Spleen (tissue), 11 donors: ENCODE measurements at regions not wholly inside any gene's neighbourhood (a gene's known extent, or its start where the extent isn't known, plus 50 kb on each side); places are given as distances from the start of the nearest gene placed in this dataset.

ENCODE experiments used
- DNase-seq: peaks from one replicate; pipeline ENCODE4 v3.0.0-alpha.2; 2020
- H3K27ac ChIP-seq, 8 donors: fragments of 200-600 bp; sonication (generic) in 7 of 8; 1 replicate in 4 of 8; 2 replicates in 4 of 8; pipeline versions ENCODE4 v1.5.0 to v1.8.0; 2016 to 2021; ENCODE audit warnings: inconsistent platforms in 4 of 8, mild to moderate bottlenecking in 4 of 8, moderate library complexity in 1 of 8
- H3K27me3 ChIP-seq, 7 donors: fragments of 200-600 bp; sonication (generic) in 6 of 7; replicated peaks in 1 of 7; 1 replicate in 4 of 7; 2 replicates in 3 of 7; pipeline versions ENCODE4 v1.5.0 to v1.8.0; 2016 to 2021; ENCODE audit warnings: inconsistent platforms in 3 of 7, mild to moderate bottlenecking in 1 of 7
- H3K36me3 ChIP-seq, 6 donors: fragments of 200-600 bp; sonication (generic) in 5 of 6; 1 replicate in 4 of 6; 2 replicates in 2 of 6; pipeline versions ENCODE4 v1.5.0 to v1.8.0; 2016 to 2021; ENCODE audit warnings: inconsistent platforms in 2 of 6
- H3K4me1 ChIP-seq, 6 donors: fragments of 200-600 bp; sonication (generic) in 5 of 6; 1 replicate in 3 of 6; 2 replicates in 3 of 6; pipeline versions ENCODE4 v1.5.0 to v1.8.0; 2016 to 2021; ENCODE audit warnings: inconsistent platforms in 3 of 6
- H3K4me3 ChIP-seq, 8 donors: fragments of 200-600 bp; sonication (generic) in 7 of 8; 1 replicate in 4 of 8; 2 replicates in 4 of 8; pipeline versions ENCODE4 v1.5.0 to v1.8.0; 2016 to 2021; ENCODE audit warnings: inconsistent platforms in 4 of 8, mild to moderate bottlenecking in 4 of 8, moderate library complexity in 2 of 8
- H3K9me3 ChIP-seq, 8 donors: fragments of 200-600 bp; sonication (generic) in 7 of 8; 1 replicate in 4 of 8; 2 replicates in 4 of 8; pipeline versions ENCODE4 v1.5.0 to v1.8.0; 2016 to 2021; ENCODE audit warnings: inconsistent platforms in 4 of 8
- CTCF ChIP-seq, 11 experiments: fragments of 200-600 bp in 7 of 11; fragments of 450-650 bp in 4 of 11; sonication (generic) in 4 of 11; IDR thresholded peaks in 8 of 11; conservative IDR thresholded peaks in 3 of 11; 1 replicate in 7 of 11; 2 replicates in 4 of 11; pipeline versions ENCODE4 v1.4.0 to v1.8.0; 2016 to 2021; ENCODE audit warnings: antibody characterized with exemption in 11 of 11, inconsistent platforms in 4 of 11, mild to moderate bottlenecking in 1 of 11
- POLR2A ChIP-seq, 3 donors: fragments of 450-650 bp; IDR thresholded peaks; one replicate each; pipeline ENCODE4 v1.5.1; 2017; ENCODE audit warnings: antibody characterized with exemption in 3 of 3, mild to moderate bottlenecking in 1 of 3
- POLR2AphosphoS5 ChIP-seq, 3 donors: sonication (generic); formaldehyde crosslinking; IDR thresholded peaks; one replicate each; pipeline ENCODE4 v1.5.1; 2017; ENCODE audit warnings: antibody characterized with exemption in 3 of 3
- WGBS, 5 donors: extraction: QIAGEN DNeasy Blood & Tissue Kit in 3 of 5; methylation state at CpG; one replicate each; pipeline versions ENCODE4 v1.1.5 to v1.1.7; 2013 to 2018; 5-methylcytosine and 5-hydroxymethylcytosine counted together
- intact Hi-C: fragments of 100-400 bp; cut with DNase I; formaldehyde crosslinking; loops from one replicate; pipeline ENCODE4 v1.15.0; 2023; ENCODE audit warnings: low total_unique reads
- donor health status: healthy with polysubstance abuse.
- donor health status: DM: no; HTN: no; CAD: no; lungs with moderate emphysema.
- donor health status: DM: no; HTN: no; CAD: no.
- donor health status: Bipolar disorder and iron deficiency.
- donor health status: healthy.
- donor health status: DM: no; HTN: no; CAD: no.
- donor health status: DM: yes; HTN: yes; CAD: no.

DNA sequence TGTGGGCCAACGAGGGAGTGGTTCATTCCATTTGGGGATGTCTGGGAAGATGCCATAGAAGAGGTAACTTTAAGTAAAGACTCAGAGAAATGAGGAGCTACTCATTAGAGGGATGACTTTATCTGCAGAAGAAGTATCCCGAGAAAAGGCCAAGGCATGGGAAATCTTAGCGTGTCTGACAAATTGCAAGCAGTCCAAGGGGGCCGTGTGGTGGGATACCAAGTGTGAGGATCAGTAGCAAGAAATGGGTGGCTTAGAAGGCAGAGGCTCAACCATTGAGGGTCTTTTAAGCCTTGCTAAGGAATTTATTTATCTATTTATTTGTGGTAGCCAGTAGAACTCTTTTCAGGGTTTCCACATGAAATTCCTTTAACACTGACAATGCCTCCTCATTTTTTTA lies 436.4 kb downstream of the RNF144A start:
- Histone ChIP-seq H3K36me3 (no peaks in the 10 kb centered on the region), H3K9me3 (no peaks in the 10 kb centered on the region), H3K4me3 (no peak overlapping the region), H3K4me1 (no peaks in the 10 kb centered on the region), H3K27ac (no peak overlapping the region), H3K27me3 (no peaks in the 10 kb centered on the region)
- intact Hi-C loops = no loop called here
- no peak for DNase-seq
- WGBS, 5 donors = 84 to 93% (median 85%) methylated on average over 4 of the region's 4 CpGs
- TF ChIP-seq CTCF (IDR thresholded peaks at IDR 0.05 in 8 of 11, conservative IDR thresholded peaks at IDR 0.05 in 3 of 11) = no peak
- TF ChIP-seq POLR2A (IDR thresholded peaks at IDR 0.05) = no peak
- no peak for TF ChIP-seq POLR2AphosphoS5 (IDR thresholded peaks at IDR 0.05)

DNA sequence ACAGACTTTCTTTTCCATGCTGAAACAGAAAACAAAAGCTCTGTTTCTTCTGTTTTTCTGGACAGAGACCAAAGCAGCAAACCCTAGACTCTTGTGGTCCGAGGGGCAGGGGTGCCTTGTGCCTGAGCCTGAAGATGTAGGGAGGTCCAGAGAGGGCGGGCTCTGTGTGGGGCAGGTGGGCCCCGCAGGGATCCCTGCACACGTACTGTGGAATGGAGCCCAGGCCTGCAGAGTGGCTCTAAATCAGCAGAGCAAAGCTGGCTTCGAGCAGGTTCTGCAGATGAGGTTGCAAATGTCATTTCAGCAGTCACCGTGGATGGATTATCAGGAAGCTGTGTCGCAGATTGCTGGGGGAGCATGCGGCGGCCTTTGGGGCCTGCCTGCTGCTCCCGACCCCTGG lies 438.6 kb downstream of the RNF144A start:
- no peak for DNase-seq
- intact Hi-C loops = no loop called here
- no peak overlapping the region for H3K27ac ChIP-seq
- no peaks in the 10 kb centered on the region for H3K4me1 ChIP-seq
- WGBS, 5 donors = 83 to 90% (median 87%) methylated on average over 9 to 10 of the region's 10 CpGs
- H3K27me3 ChIP-seq = no peaks in the 10 kb centered on the region
- no peaks in the 10 kb centered on the region for H3K36me3 ChIP-seq
- H3K4me3 ChIP-seq = no peak overlapping the region
- no peak for TF ChIP-seq CTCF (IDR thresholded peaks at IDR 0.05 in 8 of 11, conservative IDR thresholded peaks at IDR 0.05 in 3 of 11)
- TF ChIP-seq POLR2A (IDR thresholded peaks at IDR 0.05) = no peak
- no peak for TF ChIP-seq POLR2AphosphoS5 (IDR thresholded peaks at IDR 0.05)
- no peaks in the 10 kb centered on the region for H3K9me3 ChIP-seq

- H3K4me1 ChIP-seq = no peaks in the 10 kb centered on the region
- H3K36me3 ChIP-seq = no peaks in the 10 kb centered on the region
- intact Hi-C loops = no loop called here
- H3K27me3 ChIP-seq = no peaks in the 10 kb centered on the region
- no peak overlapping the region for H3K4me3 ChIP-seq
- TF ChIP-seq CTCF (IDR thresholded peaks at IDR 0.05 in 8 of 11, conservative IDR thresholded peaks at IDR 0.05 in 3 of 11) (no peak), POLR2AphosphoS5 (IDR thresholded peaks at IDR 0.05) (no peak), POLR2A (IDR thresholded peaks at IDR 0.05) (no peak)
- no peak for DNase-seq
- no peaks in the 10 kb centered on the region for H3K9me3 ChIP-seq
- no peak overlapping the region for H3K27ac ChIP-seq
- 89 to 93% (median 91%) methylated on average over 7 to 11 of the region's 11 CpGs for WGBS, 5 donors
Observed at GRCh38 chr2:7356909-7357584, 439.8 kb downstream of the RNF144A start.

- H3K36me3 ChIP-seq = no peaks in the 10 kb centered on the region
- no peak for DNase-seq
- no peak overlapping the region for H3K27ac ChIP-seq
- TF ChIP-seq CTCF (IDR thresholded peaks at IDR 0.05 in 8 of 11, conservative IDR thresholded peaks at IDR 0.05 in 3 of 11) (no peak), POLR2A (IDR thresholded peaks at IDR 0.05) (no peak), POLR2AphosphoS5 (IDR thresholded peaks at IDR 0.05) (no peak)
- no peaks in the 10 kb centered on the region for H3K9me3 ChIP-seq
- no peak overlapping the region for H3K4me3 ChIP-seq
- H3K27me3 ChIP-seq = no peaks in the 10 kb centered on the region
- H3K4me1 ChIP-seq = no peaks in the 10 kb centered on the region
- intact Hi-C loops = no loop called here
- WGBS, 5 donors = 93 to 98% (median 96%) methylated on average over 2 of the region's 2 CpGs
Observed at GRCh38 chr2:7357993-7358392, 440.8 kb downstream of the RNF144A start.
